HS-27A (cell line): ENCODE measurements at regions not wholly inside any gene's neighbourhood (a gene's known extent, or its start where the extent isn't known, plus 50 kb on each side); places are given as distances from the start of the nearest gene placed in this dataset.
"Not testable (repeated sequence)": the region's sequence is repeated elsewhere in the genome, so short reads cannot be mapped to it uniquely, and the experiment has no call there.

Source experiments
- DNase-seq: peaks from one replicate; pipeline ENCODE4 v3.0.0-alpha.2; 2012; ENCODE audit warnings: low read depth, missing footprints

DNA sequence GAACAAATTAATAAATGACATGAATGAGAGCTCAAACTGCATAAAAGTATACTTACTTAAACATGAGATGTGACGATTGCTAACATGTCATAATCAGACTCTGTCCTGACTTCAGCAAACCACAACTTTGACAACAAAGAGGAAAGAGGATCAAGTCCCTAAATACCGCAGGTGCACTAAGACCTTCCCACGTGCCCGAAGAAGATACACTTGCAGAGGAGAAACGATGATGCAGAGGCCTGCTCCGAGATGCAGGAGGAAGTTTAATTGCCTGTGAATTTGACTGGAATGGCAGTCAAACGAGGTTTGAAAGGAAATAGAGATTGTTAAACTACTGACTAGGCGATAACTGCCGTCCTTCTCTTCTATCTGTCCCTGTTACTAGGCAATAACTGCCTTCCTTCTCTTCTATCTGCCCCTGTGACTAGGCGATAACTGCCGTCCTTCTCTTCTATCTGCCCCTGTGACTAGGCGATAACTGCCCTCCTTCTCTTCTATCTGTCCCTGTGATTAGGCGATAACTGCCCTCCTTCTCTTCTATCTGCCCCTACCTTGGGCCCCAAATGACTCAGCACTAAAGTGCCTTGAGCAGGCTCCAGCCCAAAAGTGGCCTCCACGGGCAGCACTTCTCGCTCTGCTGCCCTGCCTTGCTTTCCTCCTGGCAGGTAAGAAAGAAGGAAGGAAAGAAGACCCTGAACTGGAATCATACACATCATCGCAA is 2226.0 kb upstream of the DEFB115 start:
- DNase-seq, result not testable (repeated sequence)

DNA sequence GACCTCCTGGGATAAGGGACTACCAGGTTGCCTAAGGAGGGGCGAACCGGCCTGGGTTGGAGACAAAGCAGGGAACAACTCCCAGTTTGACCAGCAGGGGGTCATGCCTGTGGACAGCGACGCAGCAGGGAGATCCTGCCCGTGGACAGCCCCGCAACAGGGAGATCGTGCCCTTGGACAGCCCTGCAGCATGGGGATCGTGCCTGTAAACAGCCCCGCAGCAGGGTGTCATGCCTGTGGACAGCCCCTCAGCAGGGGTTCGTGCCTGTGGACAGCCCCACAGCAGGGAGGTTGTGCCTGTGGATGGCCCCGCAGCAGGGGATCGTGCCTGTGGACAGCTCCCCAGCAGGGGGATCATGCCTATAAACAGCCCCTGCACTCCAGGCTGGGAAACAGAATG is 2213.2 kb upstream of the DEFB115 start:
- not testable (repeated sequence) for DNase-seq

DNA sequence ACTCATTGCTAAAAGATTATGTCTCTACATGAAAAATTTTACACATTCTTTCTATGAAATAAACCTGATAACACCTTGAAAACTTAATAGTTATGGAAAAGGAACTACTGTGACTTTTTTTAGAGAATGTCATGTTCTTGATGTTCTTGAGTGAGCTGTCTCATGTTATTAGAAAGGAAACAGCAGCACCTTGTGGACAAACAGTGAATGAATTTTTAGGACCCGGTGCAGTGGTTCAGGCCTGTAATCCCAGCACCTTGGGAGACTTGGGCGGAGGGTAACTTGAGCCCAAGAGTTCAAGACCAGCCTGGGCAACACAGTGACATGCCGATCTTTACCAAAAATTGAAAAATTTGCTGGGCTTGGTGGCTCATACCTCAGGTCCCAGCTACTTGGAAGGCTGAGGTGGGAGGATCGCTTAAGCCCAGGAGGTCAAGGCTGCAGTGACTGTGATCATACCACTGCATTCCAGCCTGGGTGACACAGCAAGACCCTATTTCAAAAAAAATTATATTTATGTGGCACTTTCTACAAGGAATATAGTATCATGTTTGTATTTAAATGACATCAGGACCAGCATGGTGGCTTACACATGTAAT is 2207.4 kb upstream of the DEFB115 start:
- not testable (repeated sequence) for DNase-seq

DNA sequence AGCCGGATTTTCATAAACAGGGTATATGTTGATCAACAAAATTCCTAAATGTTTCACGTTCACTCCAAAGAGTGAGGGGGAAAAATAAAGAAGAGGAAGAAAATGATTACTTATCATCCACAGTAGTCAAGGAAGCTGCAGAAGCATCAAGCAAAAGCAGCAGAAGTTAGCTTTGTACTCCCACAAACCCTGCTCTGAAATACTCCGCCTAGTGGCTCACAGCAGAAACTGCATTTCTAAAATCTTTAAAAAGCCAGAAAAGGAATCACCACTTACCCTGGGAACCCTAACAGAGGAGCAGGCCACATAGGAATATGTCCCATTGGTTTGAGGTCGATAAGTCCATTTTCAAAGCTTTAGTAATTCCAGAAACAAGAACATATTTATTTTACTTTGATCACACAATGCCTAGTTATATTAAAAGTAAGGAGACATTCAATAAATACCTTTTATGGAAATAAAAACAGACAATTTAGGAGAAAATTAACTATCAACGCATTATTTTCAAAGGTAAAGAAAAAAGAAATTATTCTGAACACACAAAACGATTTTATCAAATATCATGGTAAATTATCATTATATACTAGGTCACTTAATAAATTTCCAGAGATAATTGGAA is 2199.5 kb upstream of the DEFB115 start:
- DNase-seq, result not testable (repeated sequence)

DNA sequence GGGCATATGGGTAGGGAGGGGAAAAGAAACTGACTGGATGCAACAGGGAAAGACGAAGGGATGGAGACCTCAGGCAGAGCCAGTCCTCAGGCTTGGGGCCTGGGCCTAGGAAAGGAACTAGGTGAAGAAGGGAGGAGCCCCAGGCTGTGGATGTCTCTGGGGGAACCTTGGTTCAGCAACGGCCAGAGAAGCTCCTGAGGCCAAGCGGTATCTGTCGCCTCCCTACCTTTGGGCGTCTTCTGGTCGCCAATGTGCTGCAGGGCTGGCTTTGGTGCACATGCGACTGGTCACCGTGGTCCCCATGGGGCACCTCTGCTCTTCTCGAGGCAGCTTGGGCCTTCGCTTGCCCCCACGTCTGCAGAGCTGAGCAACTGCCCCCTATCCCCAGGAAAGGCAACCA is 2195.0 kb upstream of the DEFB115 start:
- DNase-seq, result not testable (repeated sequence)

DNA sequence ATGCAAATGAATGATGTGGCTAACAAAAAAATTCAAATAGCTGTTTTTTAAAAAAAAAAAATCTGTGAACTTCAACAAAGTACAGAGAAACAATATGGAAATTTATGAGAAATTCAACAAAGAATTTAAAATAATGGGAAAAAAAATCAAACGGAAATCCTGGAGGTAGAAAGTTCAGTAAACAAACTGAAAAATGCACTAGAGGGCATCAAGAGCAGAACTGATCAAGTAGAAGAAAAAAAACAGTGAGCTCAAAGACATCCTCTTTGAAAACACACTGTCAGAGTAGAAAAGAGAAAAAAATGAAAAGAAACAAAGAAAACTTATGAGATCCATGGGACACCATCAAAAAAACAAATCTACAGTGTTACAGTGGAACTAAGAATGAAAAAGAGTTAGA is 2191.1 kb upstream of the DEFB115 start:
- not testable (repeated sequence) for DNase-seq

DNA sequence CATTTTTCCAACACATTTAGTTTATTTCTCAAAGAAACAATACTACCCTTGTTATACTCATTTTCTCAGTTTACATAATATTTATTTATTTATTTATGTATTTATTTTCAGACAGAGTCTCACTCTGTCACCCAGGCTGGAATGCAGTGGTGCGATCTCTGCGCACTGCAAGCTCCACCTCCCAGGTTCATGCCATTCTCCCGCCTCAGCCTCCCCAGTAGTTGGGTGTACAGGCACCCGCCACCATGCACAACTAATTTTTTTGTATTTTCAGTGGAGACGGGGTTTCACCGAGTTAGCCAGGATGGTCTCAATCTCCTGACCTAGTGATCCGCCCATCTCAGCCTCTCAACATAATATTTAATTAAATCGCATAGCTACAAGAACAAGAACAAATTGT is 2183.8 kb upstream of the DEFB115 start:
- DNase-seq, result not testable (repeated sequence)

DNA sequence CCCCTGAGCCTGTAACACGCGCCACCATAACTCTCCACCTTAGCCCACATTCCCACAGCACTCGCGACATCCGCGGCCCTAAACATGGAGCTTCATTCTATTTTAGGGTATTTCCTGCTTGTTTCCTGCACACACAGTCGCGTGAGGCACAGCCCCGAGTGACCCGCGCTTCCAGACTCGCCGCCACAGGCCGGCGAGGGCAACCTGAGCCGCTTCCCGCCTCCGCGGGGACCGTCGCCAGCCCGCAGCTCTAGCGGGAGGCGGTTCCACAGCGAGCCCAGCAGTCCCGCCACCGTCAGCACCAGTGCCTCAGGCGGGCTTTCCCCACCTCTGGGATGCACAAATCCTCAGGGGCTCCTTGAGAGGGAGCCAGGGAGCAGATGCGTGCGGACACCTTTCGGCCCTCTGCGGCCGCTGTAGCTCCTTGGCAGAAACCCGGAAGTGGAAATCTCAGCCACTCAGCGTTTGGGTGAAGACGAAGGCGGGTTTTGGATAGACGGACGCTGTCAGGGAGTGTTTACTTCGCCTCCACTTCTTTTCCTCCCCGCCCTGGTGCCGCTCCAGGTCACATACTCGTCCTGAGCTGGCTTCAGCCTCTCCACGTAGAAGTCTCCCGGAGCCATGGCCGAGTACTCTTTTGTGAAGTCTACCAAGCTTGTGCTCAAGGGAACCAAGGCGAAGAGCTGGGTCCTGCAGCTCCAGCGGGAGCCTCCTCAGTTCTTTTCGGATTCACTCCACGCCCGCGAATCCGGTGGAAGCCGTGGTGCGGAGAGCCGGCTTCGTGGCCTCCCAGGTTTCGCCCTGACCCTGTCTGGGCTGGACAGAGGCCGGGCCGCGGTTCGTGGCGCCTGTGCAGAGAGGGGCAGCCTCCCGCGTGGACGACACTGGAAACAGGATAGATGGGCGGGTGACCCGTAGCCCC is 2177.4 kb upstream of the DEFB115 start:
- peak; percentile 12 for DNase-seq

DNA sequence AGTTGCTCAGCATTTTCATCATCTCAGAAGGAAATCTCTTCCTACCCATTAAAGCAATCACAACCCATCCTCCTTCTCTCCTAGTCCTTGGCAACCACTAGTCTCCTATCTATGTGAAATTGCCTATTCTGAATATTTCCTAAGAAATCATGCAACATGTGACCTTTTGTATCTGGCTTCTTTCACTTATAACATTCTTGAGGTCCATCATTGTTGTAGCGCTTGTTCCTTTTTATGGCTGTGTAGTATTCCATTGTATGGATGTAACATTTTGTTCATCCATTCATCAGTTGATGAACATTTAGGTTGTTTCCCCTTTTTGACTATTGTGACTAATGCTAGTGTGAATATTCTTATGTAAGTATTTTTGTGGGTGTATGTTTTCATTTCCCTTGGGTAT is 2175.8 kb upstream of the DEFB115 start:
- DNase-seq, result not testable (repeated sequence)

DNA sequence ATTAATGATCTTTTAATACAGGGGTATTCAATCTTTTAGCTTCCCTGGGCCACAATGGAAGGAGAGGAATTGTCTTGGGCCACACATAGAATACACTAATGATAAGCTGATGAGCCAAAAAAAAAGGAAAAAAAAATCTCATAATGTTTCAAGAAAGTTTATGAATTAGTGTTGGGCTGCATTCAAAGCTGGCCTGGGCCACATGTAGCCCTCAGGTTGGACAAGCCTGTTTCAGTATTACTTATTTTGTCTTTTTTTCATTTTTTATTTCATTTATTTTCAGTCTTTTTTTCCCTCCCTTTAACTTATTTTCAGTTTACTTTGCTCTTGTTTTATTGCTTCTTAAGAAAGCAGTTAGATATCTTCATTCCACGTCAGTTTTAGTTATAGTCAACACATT is 2171.8 kb upstream of the DEFB115 start:
- no peak for DNase-seq

DNA sequence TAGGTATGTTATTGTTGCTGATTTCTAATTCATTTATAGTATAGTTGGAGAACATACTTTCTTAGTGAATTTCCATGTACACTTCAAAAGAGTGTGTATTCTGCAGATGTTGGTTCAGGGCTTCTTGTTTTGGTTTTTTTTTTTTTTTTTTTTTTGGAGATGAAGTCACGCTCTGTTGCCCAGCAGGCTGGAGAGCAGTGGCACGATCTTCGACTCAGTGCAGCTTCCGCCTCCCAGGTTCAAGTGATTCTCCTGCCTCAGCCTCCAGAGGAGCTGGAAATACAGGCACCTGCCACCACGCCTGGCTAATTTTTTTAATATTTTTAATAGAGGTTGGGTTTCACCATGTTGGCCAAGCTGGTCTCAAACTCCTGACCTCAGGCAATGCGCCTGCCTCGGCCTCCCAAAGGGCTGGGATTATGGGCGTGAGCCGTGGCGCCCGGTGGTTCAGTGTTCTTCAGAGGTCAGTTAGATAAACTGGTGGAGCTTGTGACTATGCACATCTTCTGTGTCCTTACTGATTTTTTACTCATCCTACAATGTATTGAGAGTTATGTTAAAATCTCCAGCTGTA is 2171.2 kb upstream of the DEFB115 start:
- DNase-seq, result not testable (repeated sequence)

DNA sequence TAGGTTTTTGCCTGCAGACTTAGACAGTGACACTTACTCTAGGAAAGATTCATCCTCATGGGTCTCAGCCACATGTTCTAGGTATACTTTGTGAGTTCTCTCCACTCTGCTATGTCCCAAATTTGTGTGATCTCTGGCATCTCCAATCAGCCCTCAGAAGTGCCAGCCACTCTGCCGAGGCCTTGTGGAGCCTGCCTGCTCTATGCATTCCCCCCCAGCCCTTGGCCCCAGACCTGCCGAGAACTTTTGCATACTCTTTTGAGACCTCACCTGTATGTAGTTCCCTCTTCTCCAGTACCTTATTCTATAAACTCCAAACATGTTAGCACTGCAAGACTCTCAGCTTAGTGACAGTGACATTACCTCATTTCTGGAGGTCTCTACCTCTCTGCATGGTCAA is 2170.5 kb upstream of the DEFB115 start:
- no peak for DNase-seq

DNA sequence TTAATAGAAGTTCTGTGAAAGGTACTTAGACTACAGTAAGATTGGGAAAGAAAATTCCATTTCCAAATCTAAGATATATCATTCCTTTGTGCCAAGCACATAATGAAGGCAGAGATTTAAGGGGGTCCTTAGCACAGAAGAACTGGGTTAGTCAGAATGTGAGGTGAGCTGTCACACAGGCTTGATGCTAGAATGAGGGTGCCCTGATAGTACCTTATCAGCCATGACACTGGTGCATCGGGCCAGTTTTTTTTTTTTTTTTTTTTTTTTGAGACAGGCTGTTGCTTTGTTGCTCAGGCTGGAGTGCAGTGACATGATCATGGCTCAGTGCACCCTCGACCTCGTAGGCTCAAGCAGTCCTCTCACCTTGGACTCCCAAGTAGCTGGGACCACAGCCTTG is 2169.6 kb upstream of the DEFB115 start:
- DNase-seq, result not testable (repeated sequence)

DNA sequence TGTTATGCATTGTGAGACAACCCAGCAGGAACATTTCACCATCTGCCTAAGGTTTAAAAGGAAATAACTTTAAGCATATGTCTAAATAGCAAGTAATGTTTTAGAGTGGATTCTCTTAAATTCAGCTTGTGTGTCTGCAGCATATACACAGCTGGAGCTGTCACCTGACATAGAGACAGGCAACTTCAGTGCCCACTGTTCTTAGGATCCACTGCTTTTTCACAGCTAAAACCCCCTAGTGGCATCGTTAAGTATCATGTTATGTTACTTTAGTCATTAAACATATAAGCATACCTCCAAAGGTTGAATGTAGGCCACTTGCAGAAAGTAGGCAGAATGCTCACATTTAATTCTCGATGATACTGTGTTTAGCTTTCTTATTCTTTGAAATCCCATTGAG is 2169.0 kb upstream of the DEFB115 start:
- not testable (repeated sequence) for DNase-seq

DNA sequence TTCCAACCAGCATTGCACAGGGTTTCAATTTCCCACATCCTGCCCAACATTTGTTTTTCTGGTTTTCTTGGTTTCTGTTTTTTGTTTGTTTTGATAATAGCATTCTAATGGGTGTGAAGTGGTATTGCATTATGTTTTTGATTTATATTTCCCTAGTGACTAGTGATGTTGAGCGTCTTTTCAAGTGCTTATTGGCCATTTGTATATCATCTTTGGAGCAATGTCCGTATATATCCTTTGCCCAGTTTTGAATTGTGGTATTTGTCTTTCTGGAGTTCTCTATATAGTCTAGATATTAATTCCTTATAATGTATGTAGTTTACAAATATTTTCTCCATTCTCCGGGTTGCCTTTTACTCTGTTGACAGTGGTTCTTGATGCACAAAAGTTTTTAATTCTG is 2168.1 kb upstream of the DEFB115 start:
- not testable (repeated sequence) for DNase-seq

DNA sequence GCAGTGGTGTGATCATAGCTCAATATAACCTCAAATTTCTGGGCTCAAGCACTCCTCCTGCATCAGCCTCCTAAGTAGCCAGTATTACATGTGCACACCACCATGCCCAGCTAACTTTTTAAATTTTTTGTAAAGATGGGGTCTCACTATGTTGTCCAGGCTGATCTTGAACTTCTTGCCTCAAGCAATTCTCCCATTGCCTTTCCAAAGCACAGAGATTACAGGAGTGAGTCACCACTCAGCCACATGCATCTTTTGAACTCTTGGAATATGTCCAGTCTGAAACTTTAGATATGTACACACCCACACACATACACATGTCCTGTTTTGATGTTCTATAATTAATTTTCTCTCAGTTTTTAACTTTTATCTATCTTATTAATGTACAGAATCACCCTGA is 2163.5 kb upstream of the DEFB115 start:
- DNase-seq, result not testable (repeated sequence)

DNA sequence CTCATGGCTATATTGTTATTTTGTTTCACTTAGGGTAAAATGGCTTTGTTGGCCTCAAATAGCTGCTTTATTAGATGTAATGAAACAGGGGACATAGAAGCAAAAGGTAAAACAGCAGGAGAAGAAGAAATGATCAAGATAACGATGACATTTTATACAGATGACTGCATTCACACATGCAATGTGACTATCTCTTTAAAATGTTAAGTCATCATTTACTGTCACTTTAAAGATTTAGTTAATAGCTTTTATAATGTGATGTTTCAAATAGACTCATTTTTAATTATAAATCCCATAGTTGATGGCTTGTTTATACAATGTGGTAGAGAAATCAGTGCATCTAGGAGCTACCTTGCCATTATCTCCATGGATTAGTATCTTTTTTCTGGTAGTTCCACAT is 2160.8 kb upstream of the DEFB115 start:
- DNase-seq, result not testable (repeated sequence)

DNA sequence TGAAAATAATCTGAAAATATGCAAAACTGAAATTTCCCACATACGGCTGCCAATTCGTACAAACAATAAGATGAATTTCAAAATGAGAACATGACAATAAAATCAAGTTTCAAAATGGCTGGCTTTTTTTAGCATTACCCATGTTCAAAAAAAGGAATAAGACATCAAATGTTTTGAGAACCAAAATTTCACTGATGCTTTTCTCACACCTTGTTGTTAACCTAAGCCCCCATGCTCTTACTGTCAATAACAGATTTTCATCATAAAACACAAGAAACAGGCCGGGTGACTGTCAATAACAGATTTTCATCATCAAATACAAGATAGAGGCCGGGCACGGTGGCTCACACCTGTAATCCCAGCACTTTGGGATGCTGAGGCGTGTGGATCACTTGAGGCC is 2149.6 kb upstream of the DEFB115 start:
- not testable (repeated sequence) for DNase-seq

DNA sequence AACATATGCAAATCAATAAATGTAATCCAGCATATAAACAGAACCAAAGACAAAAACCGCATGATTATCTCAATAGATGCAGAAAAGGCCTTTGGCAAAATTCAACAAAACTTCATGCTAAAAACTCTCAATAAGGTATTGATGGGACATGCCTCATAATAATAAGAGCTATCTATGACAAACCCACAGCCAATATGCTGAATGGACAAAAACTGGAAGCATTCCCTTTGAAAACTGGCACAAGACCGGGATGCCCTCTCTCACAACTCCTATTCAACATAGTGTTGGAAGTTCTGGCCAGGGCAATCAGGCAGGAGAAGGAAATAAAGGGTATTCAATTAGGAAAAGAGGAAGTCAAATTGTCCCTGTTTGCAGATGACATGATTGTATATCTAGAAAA is 2148.1 kb upstream of the DEFB115 start:
- DNase-seq, result not testable (repeated sequence)

DNA sequence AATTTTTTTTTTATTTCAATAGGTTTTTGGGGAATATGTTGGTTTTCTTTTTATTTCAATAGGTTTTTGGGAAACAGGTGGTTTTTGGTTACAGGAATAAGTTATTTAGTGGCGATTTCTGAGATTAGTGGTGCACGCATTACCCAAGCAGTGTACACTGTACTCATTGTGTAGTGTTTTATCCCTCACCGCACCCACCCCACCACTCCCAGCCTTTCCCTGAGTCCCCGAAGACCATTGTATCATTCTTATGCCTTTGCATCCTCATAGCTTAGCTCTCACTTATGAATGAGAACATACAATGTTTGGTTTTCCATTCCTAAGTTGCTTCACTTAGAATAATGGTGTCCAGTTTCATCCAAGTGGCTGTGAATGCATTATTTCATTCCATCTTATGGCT is 2142.4 kb upstream of the DEFB115 start:
- not testable (repeated sequence) for DNase-seq

DNA sequence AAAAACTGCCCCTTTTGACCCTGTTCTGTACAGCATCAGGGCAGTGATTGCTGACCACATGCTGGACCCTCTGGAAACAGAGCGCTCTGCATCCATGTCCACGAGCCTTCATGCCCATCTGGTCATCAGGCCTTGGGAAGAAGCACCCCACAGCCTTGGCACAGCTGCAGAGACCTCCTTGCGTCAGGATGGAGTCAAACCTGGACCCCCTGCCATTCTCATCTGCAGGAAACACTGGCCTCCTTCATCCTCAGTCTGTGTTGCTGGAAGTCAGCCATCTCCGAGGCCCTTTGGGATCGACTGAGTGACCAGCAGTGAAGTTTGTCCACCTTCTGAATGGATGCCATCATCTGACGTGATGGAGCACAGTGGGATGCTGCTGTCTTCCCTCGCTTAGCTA is 2138.3 kb upstream of the DEFB115 start:
- no peak for DNase-seq

DNA sequence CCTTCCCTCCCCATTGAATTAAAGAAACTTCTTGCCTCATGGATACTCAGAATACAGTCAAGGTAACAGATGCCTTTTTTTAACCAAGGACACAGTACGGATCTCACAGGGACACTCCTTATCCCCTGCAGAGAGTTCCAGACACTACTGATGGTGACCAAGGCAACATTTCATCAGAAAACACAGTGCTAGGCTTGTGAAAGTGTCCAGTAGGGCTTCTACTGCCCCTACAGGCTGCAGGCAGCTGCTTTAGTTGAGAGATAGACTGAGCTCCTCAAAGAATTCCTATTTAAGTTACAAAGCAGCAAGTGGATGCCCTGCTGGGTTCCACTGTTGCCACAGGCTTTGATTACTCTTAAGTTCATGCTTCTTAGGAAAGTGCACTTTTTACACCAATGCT is 2137.8 kb upstream of the DEFB115 start:
- DNase-seq, result not testable (repeated sequence)
